Parathyroid adenoma (tissue), 2 donors: ENCODE measurements at regions not wholly inside any gene's neighbourhood (a gene's known extent, or its start where the extent isn't known, plus 50 kb on each side); places are given as distances from the start of the nearest gene placed in this dataset.

ENCODE experiments used
- H2AFZ ChIP-seq: fragments of 300-600 bp; sonication (generic); one replicate; pipeline ENCODE4 v1.7.0; 2017; ENCODE audit warnings: antibody characterized with exemption, mild to moderate bottlenecking
- H3K27ac ChIP-seq: fragments of 300-600 bp; sonication (generic); one replicate; pipeline ENCODE4 v1.7.0; 2017
- H3K27me3 ChIP-seq: fragments of 300-600 bp; sonication (generic); one replicate; pipeline ENCODE4 v1.7.0; 2017; ENCODE audit warnings: low read length; ENCODE audit not compliant: control insufficient read depth, insufficient read depth
- H3K36me3 ChIP-seq: fragments of 300-600 bp; sonication (generic); one replicate; pipeline ENCODE4 v1.7.0; 2017; ENCODE audit warnings: low read length; ENCODE audit not compliant: control insufficient read depth, insufficient read depth
- H3K4me1 ChIP-seq: fragments of 300-600 bp; sonication (generic); one replicate; pipeline ENCODE4 v1.7.0; 2017; ENCODE audit warnings: control low read depth
- H3K4me2 ChIP-seq: fragments of 300-600 bp; sonication (generic); one replicate; pipeline ENCODE4 v1.7.0; 2017; ENCODE audit warnings: low read length
- H3K4me3 ChIP-seq: fragments of 300-600 bp; sonication (generic); one replicate; pipeline ENCODE4 v1.7.0; 2017; ENCODE audit warnings: low read depth, low read length
- H3K79me2 ChIP-seq: fragments of 300-600 bp; sonication (generic); one replicate; pipeline ENCODE4 v1.7.0; 2017; ENCODE audit warnings: control low read depth
- H3K9ac ChIP-seq: fragments of 300-600 bp; sonication (generic); one replicate; pipeline ENCODE4 v1.7.0; 2017; ENCODE audit warnings: mild to moderate bottlenecking
- H3K9me3 ChIP-seq: fragments of 300-600 bp; sonication (generic); one replicate; pipeline ENCODE4 v1.7.0; 2017; ENCODE audit warnings: low read length; ENCODE audit not compliant: control insufficient read depth
- TF ChIP-seq, protein P1 (sequence below): fragments of 300-600 bp; sonication (generic); IDR thresholded peaks from one replicate; pipeline ENCODE4 v1.7.0; 2017; ENCODE audit warnings: antibody characterized with exemption, mild to moderate bottlenecking
- donor health status: primary hyperparathyroidism.

DNA sequence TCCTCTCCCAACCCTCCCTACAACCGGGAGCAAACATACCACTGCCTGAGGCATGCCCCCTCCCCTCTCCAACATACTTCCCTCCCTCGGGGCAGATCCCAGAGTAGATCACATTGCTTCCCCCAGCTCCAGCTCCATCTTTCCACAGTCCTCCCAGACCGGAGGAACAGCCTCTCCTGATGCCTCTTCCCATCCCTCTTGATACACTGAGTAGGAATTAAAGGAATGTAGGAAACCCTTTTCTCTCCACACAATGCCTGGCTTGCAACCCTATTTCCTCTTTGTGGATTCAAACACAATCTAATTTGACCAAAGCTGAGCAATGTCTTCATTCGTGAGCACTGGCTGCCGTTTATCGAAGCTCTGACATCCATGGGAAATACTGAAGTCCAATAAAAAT is 339.8 kb downstream of the BCOR start:
- no peaks in the 10 kb centered on the region for H3K27me3 ChIP-seq

DNA sequence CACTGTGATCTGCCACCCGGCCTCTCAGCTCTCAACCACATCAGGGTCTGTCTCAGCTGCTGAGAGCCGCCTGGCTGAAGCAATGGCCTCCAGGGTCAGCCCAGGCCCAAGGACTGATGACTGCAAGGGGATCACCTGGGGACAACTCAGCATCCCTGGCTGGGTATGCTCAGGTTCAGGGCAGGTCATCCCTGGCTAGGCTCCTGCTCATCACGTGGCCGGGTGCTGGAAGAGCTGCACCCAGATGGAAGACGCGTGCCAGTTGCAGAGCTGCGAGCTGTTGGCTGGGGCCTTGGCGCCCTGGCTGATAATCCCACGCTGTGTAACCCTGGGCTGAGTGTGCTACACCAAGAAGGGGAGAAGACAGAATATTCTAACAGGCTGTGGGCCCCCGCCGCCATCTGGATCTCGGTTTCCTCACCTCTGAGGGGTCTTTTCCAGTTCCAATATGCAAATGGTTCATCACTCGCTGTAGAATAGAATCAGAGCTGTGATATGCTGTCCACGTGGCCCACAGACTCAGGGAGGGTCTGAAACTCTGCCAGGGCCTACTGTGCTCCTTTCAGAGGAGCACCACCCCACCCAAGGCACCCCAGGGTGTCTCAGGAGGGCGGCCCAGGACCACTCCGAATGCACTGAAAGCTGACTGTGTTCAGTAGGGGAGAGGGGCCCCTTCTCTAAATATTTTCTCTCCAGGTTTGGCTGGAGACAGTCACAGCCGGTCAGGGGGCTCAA is 338.8 kb downstream of the BCOR start:
- H3K9ac ChIP-seq, result no peak overlapping the region
- no peaks in the 10 kb centered on the region for H3K9me3 ChIP-seq
- H3K27ac ChIP-seq, result no peak overlapping the region
- H3K79me2 ChIP-seq, result no peaks in the 10 kb centered on the region
- TF ChIP-seq, protein P1, sequence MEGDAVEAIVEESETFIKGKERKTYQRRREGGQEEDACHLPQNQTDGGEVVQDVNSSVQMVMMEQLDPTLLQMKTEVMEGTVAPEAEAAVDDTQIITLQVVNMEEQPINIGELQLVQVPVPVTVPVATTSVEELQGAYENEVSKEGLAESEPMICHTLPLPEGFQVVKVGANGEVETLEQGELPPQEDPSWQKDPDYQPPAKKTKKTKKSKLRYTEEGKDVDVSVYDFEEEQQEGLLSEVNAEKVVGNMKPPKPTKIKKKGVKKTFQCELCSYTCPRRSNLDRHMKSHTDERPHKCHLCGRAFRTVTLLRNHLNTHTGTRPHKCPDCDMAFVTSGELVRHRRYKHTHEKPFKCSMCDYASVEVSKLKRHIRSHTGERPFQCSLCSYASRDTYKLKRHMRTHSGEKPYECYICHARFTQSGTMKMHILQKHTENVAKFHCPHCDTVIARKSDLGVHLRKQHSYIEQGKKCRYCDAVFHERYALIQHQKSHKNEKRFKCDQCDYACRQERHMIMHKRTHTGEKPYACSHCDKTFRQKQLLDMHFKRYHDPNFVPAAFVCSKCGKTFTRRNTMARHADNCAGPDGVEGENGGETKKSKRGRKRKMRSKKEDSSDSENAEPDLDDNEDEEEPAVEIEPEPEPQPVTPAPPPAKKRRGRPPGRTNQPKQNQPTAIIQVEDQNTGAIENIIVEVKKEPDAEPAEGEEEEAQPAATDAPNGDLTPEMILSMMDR, result no peak
- H3K36me3 ChIP-seq, result no peaks in the 10 kb centered on the region
- H3K4me1 ChIP-seq, result no peaks in the 10 kb centered on the region
- H2AFZ ChIP-seq, result no peak overlapping the region
- no peak overlapping the region for H3K4me3 ChIP-seq
- H3K27me3 ChIP-seq, result no peaks in the 10 kb centered on the region
- no peak overlapping the region for H3K4me2 ChIP-seq

More for the DNA sequence above, 339.8 kb downstream of the BCOR start:
- H3K79me2 ChIP-seq, result no peaks in the 10 kb centered on the region
- no peak overlapping the region for H3K4me2 ChIP-seq
- H3K9ac ChIP-seq, result no peak overlapping the region
- H3K4me1 ChIP-seq, result no peaks in the 10 kb centered on the region
- H2AFZ ChIP-seq, result no peak overlapping the region
- H3K27ac ChIP-seq, result no peak overlapping the region
- H3K4me3 ChIP-seq, result no peak overlapping the region
- TF ChIP-seq, protein P1, result no peak
- no peaks in the 10 kb centered on the region for H3K9me3 ChIP-seq
- no peaks in the 10 kb centered on the region for H3K36me3 ChIP-seq

DNA sequence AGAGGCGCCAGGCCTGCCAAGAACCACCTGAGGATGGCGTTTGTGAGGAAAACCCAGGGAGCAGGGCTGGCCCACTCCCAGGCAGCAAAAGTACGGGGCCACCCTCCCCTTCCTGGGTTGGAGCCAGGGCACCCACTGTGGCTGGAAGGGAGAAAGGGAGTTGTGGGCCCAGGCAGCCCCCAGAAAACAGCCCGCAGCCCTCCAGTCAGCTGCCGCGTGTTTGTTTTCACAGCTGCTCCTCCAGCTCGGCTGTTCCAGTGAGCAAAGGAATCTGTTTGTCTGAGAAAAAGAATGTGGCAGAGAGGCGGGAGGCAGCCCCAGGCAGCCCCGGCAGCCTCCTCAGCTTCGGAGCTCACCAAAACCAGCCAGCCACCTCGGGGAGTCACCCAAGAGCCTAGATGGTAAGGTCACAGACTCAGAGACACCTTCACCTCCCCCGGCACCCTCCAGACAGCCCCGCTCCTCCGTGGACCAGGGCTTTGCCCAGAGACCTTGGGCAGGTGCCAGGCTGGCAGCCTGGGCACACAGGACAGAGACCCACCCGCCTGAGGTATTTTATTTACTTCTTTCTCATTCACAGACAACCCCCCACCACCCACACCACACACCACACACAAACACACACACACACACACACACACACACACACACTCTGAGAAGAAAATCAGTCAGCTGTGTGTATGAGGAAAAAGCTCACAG is 338.1 kb downstream of the BCOR start:
- TF ChIP-seq, protein P1, result no peak
- no peak overlapping the region for H2AFZ ChIP-seq
- no peak overlapping the region for H3K27ac ChIP-seq
- H3K4me2 ChIP-seq, result no peak overlapping the region
- no peaks in the 10 kb centered on the region for H3K27me3 ChIP-seq
- no peaks in the 10 kb centered on the region for H3K36me3 ChIP-seq
- H3K79me2 ChIP-seq, result no peaks in the 10 kb centered on the region
- no peak overlapping the region for H3K4me3 ChIP-seq
- no peak overlapping the region for H3K9ac ChIP-seq
- no peaks in the 10 kb centered on the region for H3K9me3 ChIP-seq
- no peaks in the 10 kb centered on the region for H3K4me1 ChIP-seq

DNA sequence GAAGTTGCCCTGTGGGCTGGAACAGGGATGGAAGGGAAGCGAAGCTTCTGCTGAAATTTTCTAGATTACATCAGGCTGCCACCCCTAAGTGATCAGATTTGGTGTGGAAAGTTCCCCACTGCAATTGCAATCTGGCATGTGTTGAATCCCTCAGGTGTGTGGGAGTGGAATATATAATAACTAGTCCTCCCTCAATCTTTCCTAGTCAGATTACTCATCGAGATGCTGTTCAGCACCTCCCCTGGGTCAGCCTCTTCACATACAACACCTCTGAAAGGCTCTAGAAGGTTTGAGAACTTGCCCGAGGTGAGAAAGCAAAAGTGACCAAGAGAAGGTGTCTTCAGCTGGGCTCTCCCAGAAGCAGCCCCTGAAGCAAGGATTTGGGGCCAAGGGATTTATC is 336.8 kb downstream of the BCOR start:
- H2AFZ ChIP-seq, result no peak overlapping the region
- no peak overlapping the region for H3K4me2 ChIP-seq
- H3K4me3 ChIP-seq, result no peak overlapping the region
- TF ChIP-seq, protein P1, result no peak
- H3K27ac ChIP-seq, result no peak overlapping the region
- H3K79me2 ChIP-seq, result no peaks in the 10 kb centered on the region
- H3K9me3 ChIP-seq, result no peaks in the 10 kb centered on the region
- H3K36me3 ChIP-seq, result no peaks in the 10 kb centered on the region
- no peak overlapping the region for H3K9ac ChIP-seq
- no peaks in the 10 kb centered on the region for H3K4me1 ChIP-seq
- H3K27me3 ChIP-seq, result no peaks in the 10 kb centered on the region
